ENCODE measurements at regions not wholly inside any gene's neighbourhood (a gene's known extent, or its start where the extent isn't known, plus 50 kb on each side); places are given as distances from the start of the nearest gene placed in this dataset.

- no peaks in the 10 kb centered on the region for H3K36me3 Mint-ChIP-seq
- POLR2A ChIA-PET: no interaction called here
- no peak for ATAC-seq
- no peaks in the 10 kb centered on the region for H3K4me1 Mint-ChIP-seq
- H3K9me3 Mint-ChIP-seq: peaks cover 0 to 15% (median 1%) of the 10 kb centered on the region in 9 donors
- no peaks in the 10 kb centered on the region for H3K27me3 Mint-ChIP-seq
- no peak overlapping the region for H3K4me3 Mint-ChIP-seq
- DNase-seq: no peak
- no peak overlapping the region for H3K27ac Mint-ChIP-seq
Observed at GRCh38 chr10:52472406-52473146, 158.5 kb downstream of the DKK1 start.

DNA sequence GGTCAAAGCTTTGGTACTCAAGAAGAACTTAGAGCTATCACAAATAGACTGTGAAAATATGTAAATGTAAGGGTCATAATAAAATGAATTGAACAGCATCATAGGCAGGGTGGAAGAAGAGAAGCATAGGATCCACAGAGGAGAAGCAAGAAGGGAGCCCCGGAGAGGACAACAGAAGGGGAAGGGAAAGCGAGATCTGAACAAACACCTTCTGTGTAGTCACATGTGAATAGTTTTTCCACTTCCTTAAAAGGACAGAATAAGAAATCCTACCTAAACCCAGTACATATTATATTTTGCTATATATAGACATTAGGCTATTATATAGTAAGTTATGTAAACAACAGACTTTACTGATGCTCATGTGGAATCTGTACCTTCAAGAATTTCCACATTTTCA lies 160.2 kb downstream of the DKK1 start:
- DNase-seq: no peak
- no peaks in the 10 kb centered on the region for H3K4me1 Mint-ChIP-seq
- ATAC-seq: no peak
- H3K4me3 Mint-ChIP-seq: no peak overlapping the region
- H3K27me3 Mint-ChIP-seq: no peaks in the 10 kb centered on the region
- peak overlapping the region in 1 of 10 donors; percentile 35 for H3K27ac Mint-ChIP-seq
- POLR2A ChIA-PET: no interaction called here
- peaks cover 0 to 6% (median 0%) of the 10 kb centered on the region in 9 donors for H3K9me3 Mint-ChIP-seq
- no peaks in the 10 kb centered on the region for H3K36me3 Mint-ChIP-seq

- no peak for ATAC-seq
- Mint-ChIP-seq H3K27ac (no peak overlapping the region), H3K27me3 (no peaks in the 10 kb centered on the region), H3K4me1 (no peaks in the 10 kb centered on the region), H3K4me3 (no peak overlapping the region), H3K36me3 (no peaks in the 10 kb centered on the region), H3K9me3 (peaks cover 0 to 6% (median 0%) of the 10 kb centered on the region in 9 donors)
- POLR2A ChIA-PET: no interaction called here
- DNase-seq: no peak
Observed at GRCh38 chr10:52477305-52477704, 163.2 kb downstream of the DKK1 start.

- ATAC-seq (no peak), DNase-seq (no peak)
- Mint-ChIP-seq H3K4me3 (no peak overlapping the region), H3K9me3 (peaks cover 0 to 6% (median 0%) of the 10 kb centered on the region in 9 donors), H3K27me3 (no peaks in the 10 kb centered on the region), H3K36me3 (no peaks in the 10 kb centered on the region), H3K27ac (no peak overlapping the region), H3K4me1 (peaks cover 0 to 4% (median 0%) of the 10 kb centered on the region in 4 donors)
- POLR2A ChIA-PET: no interaction called here
Observed at GRCh38 chr10:52479567-52479966, 165.5 kb downstream of the DKK1 start.

GRCh38 chr10:52481986-52482555 lies 168.0 kb downstream of the DKK1 start:
- ATAC-seq (no peak), DNase-seq (no peak)
- Mint-ChIP-seq H3K4me3 (no peak overlapping the region), H3K27me3 (no peaks in the 10 kb centered on the region), H3K27ac (no peak overlapping the region), H3K36me3 (no peaks in the 10 kb centered on the region), H3K4me1 (peaks cover 0 to 4% (median 0%) of the 10 kb centered on the region in 4 donors), H3K9me3 (peaks cover 0 to 5% (median 0%) of the 10 kb centered on the region in 9 donors)
- POLR2A ChIA-PET: no interaction called here

DNA sequence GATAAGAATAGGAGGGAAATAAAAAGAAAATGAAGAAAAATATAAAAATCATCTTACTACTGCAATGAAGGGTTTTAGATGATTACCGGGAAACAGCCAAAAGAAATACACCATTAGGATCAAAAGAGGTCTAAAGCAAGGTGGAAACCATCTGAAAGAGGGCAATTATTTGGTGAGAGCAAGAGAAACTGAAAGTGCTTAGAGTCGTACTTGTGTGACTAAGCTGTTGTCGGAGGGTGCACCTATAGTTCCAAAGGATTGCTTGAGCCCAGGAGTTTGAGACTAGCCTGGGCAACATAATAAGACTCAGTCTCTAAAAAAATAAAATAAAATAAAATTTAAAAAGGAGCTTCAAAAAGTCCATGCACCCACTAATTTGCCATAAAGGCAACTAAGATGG lies 169.5 kb downstream of the DKK1 start:
- no peaks in the 10 kb centered on the region for H3K36me3 Mint-ChIP-seq
- peaks cover 0 to 5% (median 0%) of the 10 kb centered on the region in 9 donors for H3K9me3 Mint-ChIP-seq
- ATAC-seq (no peak), DNase-seq (no peak)
- no peaks in the 10 kb centered on the region for H3K27me3 Mint-ChIP-seq
- POLR2A ChIA-PET: no interaction called here
- H3K4me1 Mint-ChIP-seq: peaks cover 0 to 4% (median 0%) of the 10 kb centered on the region in 4 donors
- H3K4me3 Mint-ChIP-seq: no peak overlapping the region
- no peak overlapping the region for H3K27ac Mint-ChIP-seq

DNA sequence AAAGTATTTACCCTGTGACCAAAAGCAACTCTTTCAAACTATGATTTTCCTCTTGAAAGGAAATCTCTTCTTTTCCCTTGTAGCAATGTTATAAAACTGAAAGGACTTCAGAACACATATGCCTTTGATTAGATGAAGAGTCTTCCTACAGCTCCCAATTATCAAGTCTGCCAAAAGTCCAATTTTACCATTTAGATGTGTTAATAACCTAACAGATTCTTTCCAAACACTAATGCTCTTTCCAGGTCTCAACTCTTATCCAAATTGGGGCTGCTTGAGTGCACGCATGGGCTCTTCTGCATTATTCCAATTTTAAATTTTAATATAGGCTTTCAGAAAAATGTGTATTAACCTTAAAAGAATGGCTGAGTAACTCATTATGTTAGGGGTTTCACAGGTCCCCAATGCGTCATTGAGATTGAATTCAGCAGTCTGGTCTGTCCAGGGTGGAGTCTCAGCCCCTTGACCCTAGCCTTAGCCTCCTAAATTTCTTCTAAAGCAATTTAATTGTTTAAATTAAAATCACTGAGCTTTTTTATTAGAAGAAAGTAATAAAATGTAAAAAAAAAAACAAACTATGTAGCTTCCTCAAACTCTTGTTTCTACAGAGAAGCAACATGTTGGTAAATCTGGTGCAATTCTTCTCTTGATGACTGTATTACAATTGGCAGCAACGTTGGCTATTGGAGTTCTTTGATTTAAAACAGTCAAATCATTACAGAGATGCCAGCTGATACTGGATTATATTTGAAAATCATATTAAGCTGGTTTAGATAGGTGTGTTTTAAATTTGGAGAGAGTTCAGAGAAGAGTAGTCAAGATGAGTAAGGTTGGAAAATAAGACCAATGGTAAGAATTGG lies 170.4 kb downstream of the DKK1 start:
- no peaks in the 10 kb centered on the region for H3K36me3 Mint-ChIP-seq
- H3K4me1 Mint-ChIP-seq: peaks cover 0 to 4% (median 0%) of the 10 kb centered on the region in 4 donors
- no peak overlapping the region for H3K27ac Mint-ChIP-seq
- DNase-seq (no peak), ATAC-seq (no peak)
- H3K4me3 Mint-ChIP-seq: no peak overlapping the region
- H3K27me3 Mint-ChIP-seq: no peaks in the 10 kb centered on the region
- H3K9me3 Mint-ChIP-seq: peaks cover 0 to 5% (median 0%) of the 10 kb centered on the region in 9 donors
- POLR2A ChIA-PET: no interaction called here

- H3K9me3 Mint-ChIP-seq: peaks cover 0 to 5% (median 0%) of the 10 kb centered on the region in 9 donors
- peaks cover 0 to 4% (median 0%) of the 10 kb centered on the region in 4 donors for H3K4me1 Mint-ChIP-seq
- DNase-seq (no peak), ATAC-seq (no peak)
- H3K4me3 Mint-ChIP-seq: no peak overlapping the region
- no peaks in the 10 kb centered on the region for H3K36me3 Mint-ChIP-seq
- no peaks in the 10 kb centered on the region for H3K27me3 Mint-ChIP-seq
- no peak overlapping the region for H3K27ac Mint-ChIP-seq
- POLR2A ChIA-PET: no interaction called here
Observed at GRCh38 chr10:52485462-52485861, 171.4 kb downstream of the DKK1 start.

DNA sequence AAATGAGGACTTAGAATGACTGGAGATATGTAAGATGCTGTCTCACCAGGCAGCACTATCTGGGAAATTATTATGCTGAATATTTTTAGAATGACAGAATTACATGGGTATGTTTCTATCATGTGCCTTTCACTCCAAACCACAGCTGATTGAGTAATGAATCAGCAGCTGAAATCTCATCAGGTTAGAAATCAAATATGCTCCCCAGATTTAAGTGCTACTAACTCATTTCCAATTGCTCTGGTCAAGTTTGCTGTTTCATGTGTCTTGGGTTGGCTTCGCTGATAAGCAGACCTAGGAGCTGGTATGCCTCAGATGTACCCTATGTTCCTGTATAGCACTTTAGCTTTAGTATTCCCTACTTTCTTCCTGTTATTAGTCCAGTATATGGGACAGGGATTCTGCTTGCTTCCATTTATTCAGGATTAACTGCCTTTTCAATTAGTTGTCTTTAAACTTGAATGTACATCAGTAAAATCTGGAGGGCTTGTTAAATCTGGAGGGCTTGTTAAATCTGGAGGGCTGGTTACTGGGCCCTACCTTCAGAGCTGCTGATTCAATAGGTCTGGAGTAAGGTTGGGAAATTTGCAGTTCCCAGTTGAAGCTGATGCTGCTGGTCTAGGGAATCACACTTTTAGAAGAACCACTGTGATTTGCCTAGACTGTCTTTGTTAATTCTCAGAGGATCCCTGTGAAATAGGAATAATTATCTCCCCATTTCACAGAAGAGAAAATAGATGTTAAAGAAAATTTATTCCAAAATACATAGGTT lies 172.9 kb downstream of the DKK1 start:
- Mint-ChIP-seq H3K4me3 (no peak overlapping the region), H3K36me3 (no peaks in the 10 kb centered on the region), H3K9me3 (peaks cover 0 to 5% (median 0%) of the 10 kb centered on the region in 9 donors), H3K27ac (no peak overlapping the region), H3K4me1 (peaks cover 0 to 4% (median 0%) of the 10 kb centered on the region in 4 donors), H3K27me3 (no peaks in the 10 kb centered on the region)
- POLR2A ChIA-PET: no interaction called here
- DNase-seq (no peak), ATAC-seq (no peak)

GRCh38 chr10:52488606-52489485 lies 174.8 kb downstream of the DKK1 start:
- Mint-ChIP-seq H3K27me3 (no peaks in the 10 kb centered on the region), H3K27ac (no peak overlapping the region), H3K4me3 (no peak overlapping the region), H3K4me1 (no peaks in the 10 kb centered on the region), H3K9me3 (peaks cover 0 to 1% (median 0%) of the 10 kb centered on the region in 9 donors), H3K36me3 (no peaks in the 10 kb centered on the region)
- no peak for DNase-seq
- POLR2A ChIA-PET: no interaction called here
- no peak for ATAC-seq

GRCh38 chr10:52491246-52491995 lies 177.3 kb downstream of the DKK1 start:
- POLR2A ChIA-PET: no interaction called here
- no peak for ATAC-seq
- Mint-ChIP-seq H3K27ac (no peak overlapping the region), H3K9me3 (peaks cover 0 to 8% (median 0%) of the 10 kb centered on the region in 9 donors), H3K4me3 (no peak overlapping the region), H3K27me3 (no peaks in the 10 kb centered on the region), H3K4me1 (no peaks in the 10 kb centered on the region), H3K36me3 (no peaks in the 10 kb centered on the region)
- DNase-seq: no peak
